ENCODE measurements at regions not wholly inside any gene's neighbourhood (a gene's known extent, or its start where the extent isn't known, plus 50 kb on each side); places are given as distances from the start of the nearest gene placed in this dataset.
A peak's percentile ranks its signal among the peaks of the same experiment; 100 is the strongest.

DNA sequence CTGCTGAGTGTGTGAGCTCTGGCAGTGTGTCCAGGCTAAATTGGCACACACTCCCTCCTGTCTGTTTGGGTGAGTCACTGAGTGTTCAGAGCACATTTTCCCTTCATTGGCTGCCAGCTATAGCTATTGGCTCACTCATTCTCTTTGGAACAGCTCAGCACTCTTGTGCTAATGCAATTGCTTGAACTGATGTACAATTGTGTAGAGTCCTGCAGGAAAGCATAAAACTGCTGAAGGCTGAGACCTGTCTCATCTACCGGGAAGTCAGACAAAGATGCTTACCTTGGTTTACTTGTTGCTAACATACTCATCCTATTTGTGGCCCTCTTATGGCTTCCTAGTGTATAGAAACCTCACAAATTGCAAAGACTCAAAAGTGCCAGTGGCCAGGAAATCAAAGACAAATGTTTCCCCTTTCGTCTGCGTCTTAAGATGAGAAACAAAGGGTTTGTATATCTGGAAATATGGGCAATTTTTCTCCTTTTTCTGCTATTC lies 351.0 kb downstream of the BCKDHB start:
- ChIA-PET CTCF (interaction anchor here (0.9 to 1.8 kb wide), 6 partner anchors 8 to 80 kb away, joined by 3 to 8 read pairs (median 4); no protein-coding TSS in a partner anchor), POLR2A (interaction anchor here (0.5 to 2.3 kb wide), 11 partner anchors 12 to 1320 kb away, joined by 3 to 9 read pairs (median 4); no protein-coding TSS in a partner anchor)
- Mint-ChIP-seq H3K36me3 (ENCODE audit: insufficient read depth, unreplicated experiment) (no peaks in the 10 kb centered on the region), H3K27me3 (ENCODE audit: insufficient read depth, unreplicated experiment) (no peaks in the 10 kb centered on the region), H3K4me3 (ENCODE audit: unreplicated experiment) (no peak overlapping the region), H3K27ac (ENCODE audit: low read depth, unreplicated experiment) (peak overlapping the region; percentile 30), H3K9me3 (ENCODE audit: unreplicated experiment) (peaks cover 8% of the 10 kb centered on the region), H3K4me1 (ENCODE audit: insufficient read depth, unreplicated experiment) (peaks cover 58% of the 10 kb centered on the region)
- intact Hi-C loops (cut with micrococcal nuclease): loop anchor here (2.0 to 10.0 kb wide), 3 partner anchors 19 to 243 kb away; no protein-coding TSS in a partner anchor
- peak; percentile 98 for DNase-seq (ENCODE audit: unreplicated experiment)
- no TSS peak for BruUV-seq (replicated peaks)
- TF ChIP-seq, protein P1, sequence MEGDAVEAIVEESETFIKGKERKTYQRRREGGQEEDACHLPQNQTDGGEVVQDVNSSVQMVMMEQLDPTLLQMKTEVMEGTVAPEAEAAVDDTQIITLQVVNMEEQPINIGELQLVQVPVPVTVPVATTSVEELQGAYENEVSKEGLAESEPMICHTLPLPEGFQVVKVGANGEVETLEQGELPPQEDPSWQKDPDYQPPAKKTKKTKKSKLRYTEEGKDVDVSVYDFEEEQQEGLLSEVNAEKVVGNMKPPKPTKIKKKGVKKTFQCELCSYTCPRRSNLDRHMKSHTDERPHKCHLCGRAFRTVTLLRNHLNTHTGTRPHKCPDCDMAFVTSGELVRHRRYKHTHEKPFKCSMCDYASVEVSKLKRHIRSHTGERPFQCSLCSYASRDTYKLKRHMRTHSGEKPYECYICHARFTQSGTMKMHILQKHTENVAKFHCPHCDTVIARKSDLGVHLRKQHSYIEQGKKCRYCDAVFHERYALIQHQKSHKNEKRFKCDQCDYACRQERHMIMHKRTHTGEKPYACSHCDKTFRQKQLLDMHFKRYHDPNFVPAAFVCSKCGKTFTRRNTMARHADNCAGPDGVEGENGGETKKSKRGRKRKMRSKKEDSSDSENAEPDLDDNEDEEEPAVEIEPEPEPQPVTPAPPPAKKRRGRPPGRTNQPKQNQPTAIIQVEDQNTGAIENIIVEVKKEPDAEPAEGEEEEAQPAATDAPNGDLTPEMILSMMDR (IDR thresholded peaks at IDR 0.05; ENCODE audit: unreplicated experiment): no peak

DNA sequence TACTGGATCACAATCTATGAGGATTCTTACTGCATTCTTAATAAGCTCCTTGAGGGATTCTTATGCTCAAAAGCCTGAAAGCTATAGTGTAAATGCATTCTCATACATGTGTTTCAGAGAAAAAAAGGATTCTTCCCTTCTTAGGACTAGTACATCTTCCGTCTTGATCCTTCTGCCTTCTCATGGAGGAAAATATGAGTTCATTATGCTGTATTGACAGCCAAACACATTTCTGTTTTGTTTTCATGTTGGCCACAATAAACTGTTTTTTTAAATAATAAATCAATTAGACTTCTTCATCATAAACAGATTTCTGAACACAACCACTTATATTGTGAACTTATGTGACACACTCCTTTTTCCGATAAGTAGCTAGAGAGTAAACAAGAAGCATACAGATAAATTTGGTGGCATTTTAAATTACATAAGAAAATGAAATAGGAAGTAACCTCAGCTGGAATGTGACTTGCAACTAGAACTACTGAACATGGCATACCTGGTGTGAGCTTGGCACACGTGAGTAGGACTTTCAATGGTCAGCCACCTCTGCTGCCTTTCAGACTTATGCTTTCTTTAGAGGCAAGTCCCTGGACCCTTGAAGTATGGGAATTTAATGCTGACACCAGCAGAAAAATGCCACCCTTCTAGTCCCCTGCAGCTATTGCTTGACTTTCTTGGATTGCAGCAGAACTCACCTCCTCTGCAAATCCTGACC lies 350.4 kb downstream of the BCKDHB start:
- no peak for DNase-seq (ENCODE audit: unreplicated experiment)
- ChIA-PET CTCF (interaction anchor here (0.6 to 1.8 kb wide), 8 partner anchors 9 to 181 kb away, joined by 3 to 8 read pairs (median 4); no protein-coding TSS in a partner anchor), POLR2A (interaction anchor here (0.5 to 2.3 kb wide), 11 partner anchors 16 to 1321 kb away, joined by 3 to 9 read pairs (median 4); no protein-coding TSS in a partner anchor)
- TF ChIP-seq, protein P1 (IDR thresholded peaks at IDR 0.05; ENCODE audit: unreplicated experiment): no peak
- H3K4me1 Mint-ChIP-seq (ENCODE audit: insufficient read depth, unreplicated experiment): peaks cover 58% of the 10 kb centered on the region
- intact Hi-C loops (cut with micrococcal nuclease): loop anchor here (2.0 to 10.0 kb wide), 3 partner anchors 18 to 242 kb away; no protein-coding TSS in a partner anchor
- H3K27ac Mint-ChIP-seq (ENCODE audit: low read depth, unreplicated experiment): peak overlapping the region; percentile 30
- peaks cover 8% of the 10 kb centered on the region for H3K9me3 Mint-ChIP-seq (ENCODE audit: unreplicated experiment)
- no peaks in the 10 kb centered on the region for H3K27me3 Mint-ChIP-seq (ENCODE audit: insufficient read depth, unreplicated experiment)
- no TSS peak for BruUV-seq (replicated peaks)
- no peaks in the 10 kb centered on the region for H3K36me3 Mint-ChIP-seq (ENCODE audit: insufficient read depth, unreplicated experiment)
- H3K4me3 Mint-ChIP-seq (ENCODE audit: unreplicated experiment): no peak overlapping the region

DNA sequence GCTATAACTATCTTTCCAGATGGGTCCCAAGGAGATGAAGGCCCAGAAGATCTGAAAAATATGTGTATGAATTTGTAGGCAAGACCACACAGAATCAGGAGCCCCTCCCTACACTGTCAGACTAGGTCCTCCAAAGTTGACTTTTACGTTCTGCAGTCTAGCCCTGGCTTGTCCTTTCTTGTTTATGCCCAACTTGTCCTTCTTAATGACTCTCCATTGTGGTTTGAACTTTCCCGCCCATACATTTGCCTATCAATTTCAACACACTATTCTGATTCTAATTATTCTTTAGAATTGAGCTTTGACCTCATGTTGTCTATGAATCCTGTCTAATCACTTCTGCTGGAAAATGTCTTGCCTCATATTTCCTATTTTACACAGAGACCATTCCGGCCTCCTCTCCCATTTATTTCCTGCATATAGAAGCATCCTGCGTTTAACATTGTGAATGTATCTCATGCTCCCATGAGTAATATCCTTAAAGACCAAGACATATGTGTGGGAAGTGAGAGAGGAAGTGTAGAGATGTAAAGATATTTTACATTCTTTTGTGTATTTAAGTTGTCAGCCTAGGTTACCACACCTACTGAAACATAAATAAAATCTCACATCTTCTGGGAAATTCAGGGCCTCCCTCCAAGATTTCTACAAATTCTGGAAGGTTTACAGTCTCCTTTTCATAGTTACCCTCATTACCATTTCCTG lies 348.3 kb downstream of the BCKDHB start:
- TF ChIP-seq, protein P1 (IDR thresholded peaks at IDR 0.05; ENCODE audit: unreplicated experiment): no peak
- intact Hi-C loops (cut with micrococcal nuclease): loop anchor here (5.0 to 10.0 kb wide), 2 partner anchors 87 to 240 kb away; no protein-coding TSS in a partner anchor
- H3K4me3 Mint-ChIP-seq (ENCODE audit: unreplicated experiment): no peak overlapping the region
- ChIA-PET CTCF (interaction anchor here (0.6 to 1.3 kb wide), 4 partner anchors 89 to 336 kb away, joined by 3 to 4 read pairs (median 3); no protein-coding TSS in a partner anchor), POLR2A (interaction anchor here (1.1 to 1.7 kb wide), 2 partner anchors 15 to 156 kb away, joined by 3 to 10 read pairs; no protein-coding TSS in a partner anchor)
- peak overlapping the region; percentile 87 for H3K27ac Mint-ChIP-seq (ENCODE audit: low read depth, unreplicated experiment)
- peaks cover 48% of the 10 kb centered on the region for H3K4me1 Mint-ChIP-seq (ENCODE audit: insufficient read depth, unreplicated experiment)
- no peaks in the 10 kb centered on the region for H3K27me3 Mint-ChIP-seq (ENCODE audit: insufficient read depth, unreplicated experiment)
- peak; percentile 59 for DNase-seq (ENCODE audit: unreplicated experiment)
- H3K9me3 Mint-ChIP-seq (ENCODE audit: unreplicated experiment): no peaks in the 10 kb centered on the region
- BruUV-seq (replicated peaks): no TSS peak
- no peaks in the 10 kb centered on the region for H3K36me3 Mint-ChIP-seq (ENCODE audit: insufficient read depth, unreplicated experiment)

Measured in MCF 10A (cell line).